ENCODE measurements at regions not wholly inside any gene's neighbourhood (a gene's known extent, or its start where the extent isn't known, plus 50 kb on each side); places are given as distances from the start of the nearest gene placed in this dataset.
"Not testable (repeated sequence)": the region's sequence is repeated elsewhere in the genome, so short reads cannot be mapped to it uniquely, and the experiment has no call there.

GRCh38 chr2:21854938-21855337, 731.2 kb downstream of the TDRD15 start:
- Histone ChIP-seq H3K27ac (no peak overlapping the region), H3K4me3 (no peak overlapping the region)

GRCh38 chr2:21856708-21857107, 732.9 kb downstream of the TDRD15 start:
- H3K4me3 ChIP-seq: no peak overlapping the region
- no peak overlapping the region for H3K27ac ChIP-seq

GRCh38 chr2:21860907-21861306, 737.1 kb downstream of the TDRD15 start:
- no peak overlapping the region for H3K27ac ChIP-seq
- H3K4me3 ChIP-seq: no peak overlapping the region

DNA sequence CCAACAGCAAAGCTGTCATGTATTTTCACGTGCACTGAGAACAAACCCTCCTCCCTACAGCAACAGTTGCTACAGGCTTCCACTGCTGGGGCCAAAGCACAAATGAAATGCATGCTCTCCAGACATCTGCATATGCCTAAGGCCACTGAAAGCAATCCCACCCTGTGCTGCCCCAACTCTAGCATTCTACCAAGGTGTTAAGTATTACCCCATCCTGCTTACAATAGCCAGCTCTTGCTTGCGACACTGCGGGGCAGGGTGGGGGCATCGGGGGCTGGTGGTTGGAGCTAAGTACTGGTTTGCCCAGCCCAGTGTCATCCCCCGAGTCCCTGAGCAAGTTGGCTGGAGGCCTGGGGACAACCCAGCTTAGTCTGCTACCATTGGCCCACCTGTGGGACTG, 742.5 kb downstream of the TDRD15 start:
- Histone ChIP-seq H3K27ac (no peak overlapping the region), H3K4me3 (no peak overlapping the region)

DNA sequence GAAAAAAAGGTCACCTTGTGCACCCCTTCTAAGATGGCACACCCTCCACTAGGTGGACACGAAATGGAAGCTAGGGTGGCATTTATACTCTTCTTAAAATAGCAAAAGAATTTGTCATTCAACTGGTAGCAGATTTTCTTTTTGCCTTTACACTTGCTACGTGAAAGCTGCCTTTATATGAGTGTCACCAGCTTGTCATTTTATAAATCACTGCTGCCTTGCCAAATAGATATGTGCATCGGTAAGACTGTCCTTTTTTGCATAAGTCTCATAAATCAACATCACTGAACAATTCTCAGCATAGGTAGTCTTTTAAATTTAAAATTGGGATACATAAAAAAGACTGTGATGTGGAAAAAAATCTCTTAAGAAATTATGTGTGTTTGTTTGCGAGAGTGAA, 764.1 kb downstream of the TDRD15 start:
- H3K4me3 ChIP-seq: no peak overlapping the region
- H3K27ac ChIP-seq: no peak overlapping the region

DNA sequence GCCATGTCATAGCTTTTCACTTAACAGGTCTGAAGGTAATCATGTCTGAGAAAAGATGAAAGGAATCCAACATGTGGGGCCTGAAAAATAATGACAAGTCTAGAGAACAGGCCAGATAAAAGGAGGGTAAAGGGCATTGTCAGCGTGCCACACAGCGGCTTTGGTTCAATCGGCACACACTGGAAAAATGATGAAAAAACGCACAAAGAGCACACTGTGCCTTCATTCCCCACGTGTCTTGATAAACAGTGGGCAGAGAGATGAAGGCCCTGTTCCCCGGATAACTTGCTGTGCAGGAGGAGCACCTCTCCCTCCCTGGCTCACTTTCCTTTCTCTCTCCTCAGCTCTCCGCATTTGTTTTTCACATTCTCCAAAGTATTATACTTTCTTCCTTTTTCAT, 766.3 kb downstream of the TDRD15 start:
- H3K4me3 ChIP-seq: no peak overlapping the region
- no peak overlapping the region for H3K27ac ChIP-seq

DNA sequence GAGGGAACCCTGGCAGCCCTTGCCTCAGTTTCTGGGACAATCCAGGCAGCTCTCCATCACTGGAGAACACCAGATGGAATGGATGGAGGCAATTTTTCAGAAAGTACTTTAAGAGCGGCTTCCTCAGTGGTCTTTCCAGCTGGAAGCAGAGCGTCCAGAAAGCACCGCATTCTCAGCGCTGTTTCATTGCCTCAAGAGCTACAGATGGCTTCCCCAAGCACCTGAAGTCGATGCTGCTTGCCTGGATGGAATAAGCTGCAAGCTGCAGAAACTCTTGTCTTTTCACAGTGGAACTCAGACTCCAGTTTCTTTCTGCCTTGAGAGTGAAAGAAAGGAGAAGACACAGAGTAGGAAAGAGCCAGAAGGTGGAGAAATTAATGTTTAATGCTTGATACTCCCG, 766.9 kb downstream of the TDRD15 start:
- no peak overlapping the region for H3K27ac ChIP-seq
- no peak overlapping the region for H3K4me3 ChIP-seq

DNA sequence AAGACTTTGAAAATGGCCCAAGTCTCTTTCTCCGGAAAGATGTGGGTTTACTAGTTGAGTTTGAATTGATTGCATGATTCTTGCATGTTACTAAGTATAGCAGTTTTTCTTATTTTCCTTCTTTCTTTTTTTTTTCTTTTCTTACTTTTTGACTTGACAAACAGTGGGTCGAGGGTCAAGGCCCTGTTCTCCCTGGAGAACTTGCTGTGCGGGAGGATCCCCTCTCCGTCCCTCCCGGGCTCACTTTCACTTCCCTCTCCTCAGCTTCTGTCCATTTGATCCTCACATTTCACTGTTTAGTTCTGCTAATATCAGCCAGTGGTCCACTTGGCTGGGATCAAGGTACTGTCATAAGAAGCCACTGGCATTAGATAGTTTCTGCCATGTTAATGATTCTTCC, 767.4 kb downstream of the TDRD15 start:
- no peak overlapping the region for H3K27ac ChIP-seq
- no peak overlapping the region for H3K4me3 ChIP-seq

- Histone ChIP-seq H3K27ac (no peak overlapping the region), H3K4me3 (no peak overlapping the region)
These were observed 768.4 kb downstream of the TDRD15 start for GRCh38 chr2:21892140-21892539.

DNA sequence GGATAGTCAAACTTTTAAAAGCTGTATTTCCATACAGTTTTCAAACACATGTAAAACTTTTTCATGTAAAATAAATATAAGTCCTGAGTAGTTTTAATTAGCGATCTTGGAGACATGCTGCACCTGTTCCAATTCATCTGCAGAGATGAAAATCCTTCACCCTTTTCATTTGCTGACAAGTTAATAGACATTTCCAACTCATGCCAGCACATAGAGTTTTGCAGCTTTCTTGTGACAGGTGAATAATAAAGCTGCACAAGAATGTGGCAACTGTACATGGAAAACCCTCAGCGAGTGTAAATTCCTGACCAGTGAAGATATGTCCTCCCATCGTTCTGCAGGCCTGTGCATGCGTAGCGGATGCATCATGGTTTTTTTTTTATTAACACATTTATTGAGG, 771.4 kb downstream of the TDRD15 start:
- no peak overlapping the region for H3K27ac ChIP-seq
- H3K4me3 ChIP-seq: no peak overlapping the region

- not testable (repeated sequence) for H3K4me3 ChIP-seq, H3K27ac ChIP-seq
These were observed 785.1 kb downstream of the TDRD15 start for GRCh38 chr2:21908712-21909380.

GRCh38 chr2:21910832-21911507, 787.2 kb downstream of the TDRD15 start:
- no peak overlapping the region for H3K4me3 ChIP-seq

DNA sequence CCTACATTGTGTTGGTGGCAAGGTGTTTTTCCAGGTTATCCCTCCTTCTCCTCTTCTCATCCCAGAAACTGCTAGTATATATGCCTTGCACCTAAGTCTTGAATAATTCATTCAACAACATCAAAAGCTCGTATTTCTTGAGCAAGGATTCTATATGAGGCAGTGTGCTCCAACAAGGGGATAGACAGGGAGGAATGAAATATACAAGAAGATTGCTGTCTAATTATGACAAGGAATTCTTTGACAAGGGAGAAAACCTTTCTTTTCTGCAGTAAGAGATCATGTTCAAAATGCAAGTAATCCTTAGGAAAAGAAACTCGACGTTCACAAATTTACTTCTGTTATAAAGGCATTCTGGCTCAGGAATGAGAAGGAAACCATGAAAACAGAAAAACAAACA, 788.6 kb downstream of the TDRD15 start:
- H3K4me3 ChIP-seq: no peak overlapping the region
- no peak overlapping the region for H3K27ac ChIP-seq

More at GRCh38 chr2:21910832-21911507, 787.2 kb downstream of the TDRD15 start:
- H3K27ac ChIP-seq: no peak overlapping the region

- Histone ChIP-seq H3K4me3 (no peak overlapping the region), H3K27ac (no peak overlapping the region)
These were observed 791.4 kb downstream of the TDRD15 start for GRCh38 chr2:21915201-21915600.

- no peak overlapping the region for H3K27ac ChIP-seq
- H3K4me3 ChIP-seq: no peak overlapping the region
These were observed 793.3 kb downstream of the TDRD15 start for GRCh38 chr2:21916934-21917522.

- no peak overlapping the region for H3K4me3 ChIP-seq
- no peak overlapping the region for H3K27ac ChIP-seq
These were observed 797.0 kb downstream of the TDRD15 start for GRCh38 chr2:21920721-21921120.

- H3K27ac ChIP-seq: no peak overlapping the region
- no peak overlapping the region for H3K4me3 ChIP-seq
These were observed 801.0 kb downstream of the TDRD15 start for GRCh38 chr2:21924640-21925285.

- Histone ChIP-seq H3K4me3 (no peak overlapping the region), H3K27ac (no peak overlapping the region)
These were observed 804.5 kb downstream of the TDRD15 start for GRCh38 chr2:21928292-21928691.

DNA sequence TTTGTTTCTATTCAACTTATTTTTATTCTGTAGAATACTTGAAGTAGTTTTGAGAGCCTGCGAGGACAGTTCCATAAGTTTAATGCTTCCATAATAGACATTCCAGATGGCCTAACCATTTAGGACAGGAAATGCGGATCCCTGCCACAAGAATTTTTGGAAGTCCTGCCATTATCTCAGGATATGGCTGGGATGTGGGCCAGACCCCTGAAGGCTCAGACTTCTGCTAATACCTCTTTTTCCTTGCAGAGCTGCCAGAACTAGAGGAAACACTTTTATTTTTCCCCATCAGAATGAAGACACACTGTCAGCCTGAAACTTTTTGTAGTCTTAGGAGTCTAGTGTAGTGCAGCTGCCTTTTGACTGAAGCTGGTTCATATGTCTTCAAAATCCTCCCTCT, 806.5 kb downstream of the TDRD15 start:
- H3K27ac ChIP-seq: no peak overlapping the region
- H3K4me3 ChIP-seq: no peak overlapping the region

GRCh38 chr2:21939967-21940366, 816.2 kb downstream of the TDRD15 start:
- Histone ChIP-seq H3K27ac (no peak overlapping the region), H3K4me3 (no peak overlapping the region)

- no peak overlapping the region for H3K27ac ChIP-seq
- no peak overlapping the region for H3K4me3 ChIP-seq
These were observed 820.8 kb downstream of the TDRD15 start for GRCh38 chr2:21944536-21944935.

All from skin epidermis (tissue), 12 donors.